H9 (cell line): ENCODE measurements at regions not wholly inside any gene's neighbourhood (a gene's known extent, or its start where the extent isn't known, plus 50 kb on each side); places are given as distances from the start of the nearest gene placed in this dataset.

ENCODE experiments used
- DNase-seq: peaks from one replicate; pipeline ENCODE4 v3.0.0-alpha.2; 2017
- H2AFZ ChIP-seq: one replicate; pipeline ENCODE4 v1.6.1; 2013; ENCODE audit warnings: mild to moderate bottlenecking, low read length, control low read depth, moderate library complexity
- H2AK5ac ChIP-seq: 2 replicates; pipeline ENCODE4 v1.6.1; 2013; ENCODE audit warnings: low read length, control low read depth, mixed read lengths; ENCODE audit not compliant: insufficient read length
- H2BK120ac ChIP-seq: one replicate; pipeline ENCODE4 v1.6.1; 2013; ENCODE audit warnings: low read depth, mild to moderate bottlenecking, low read length, control low read depth, inconsistent platforms; ENCODE audit not compliant: poor library complexity, severe bottlenecking
- H2BK12ac ChIP-seq: 2 replicates; pipeline ENCODE4 v1.6.1; 2013; ENCODE audit warnings: low read length, control low read depth, mixed read lengths, low read depth; ENCODE audit not compliant: insufficient read length
- H2BK15ac ChIP-seq: 2 replicates; pipeline ENCODE4 v1.6.1; 2013; ENCODE audit warnings: low read depth, low read length, control low read depth
- H2BK20ac ChIP-seq: one replicate; pipeline ENCODE4 v1.6.1; 2013; ENCODE audit warnings: low read depth, mild to moderate bottlenecking, low read length, control low read depth, inconsistent platforms; ENCODE audit not compliant: poor library complexity, severe bottlenecking
- H2BK5ac ChIP-seq: 2 replicates; pipeline ENCODE4 v1.6.1; 2013; ENCODE audit warnings: low read length, control low read depth, mixed read lengths; ENCODE audit not compliant: insufficient read length
- H3K14ac ChIP-seq: 2 replicates; pipeline ENCODE4 v1.6.1; 2013; ENCODE audit warnings: low read length, control low read depth; ENCODE audit not compliant: insufficient read depth
- H3K18ac ChIP-seq: 2 replicates; pipeline ENCODE4 v1.6.1; 2013; ENCODE audit warnings: low read depth, mild to moderate bottlenecking, mixed read lengths, low read length, control low read depth; ENCODE audit not compliant: insufficient read length
- H3K23ac ChIP-seq: 2 replicates; pipeline ENCODE4 v1.6.1; 2013; ENCODE audit warnings: low read length, control low read depth, mixed read lengths, low read depth; ENCODE audit not compliant: insufficient read length
- H3K23me2 ChIP-seq: 2 replicates; pipeline ENCODE4 v1.6.1; 2013; ENCODE audit warnings: low read depth, mild to moderate bottlenecking, mixed read lengths, low read length, control low read depth; ENCODE audit not compliant: insufficient read length, poor library complexity, severe bottlenecking
- H3K27ac ChIP-seq: 2 replicates; pipeline ENCODE4 v1.5.1; 2013; ENCODE audit warnings: low read length, control low read depth, mixed read lengths, low read depth; ENCODE audit not compliant: insufficient read length
- H3K27me3 ChIP-seq: 2 replicates; pipeline ENCODE4 v1.6.1; 2013; ENCODE audit warnings: low read length, control low read depth, inconsistent platforms; ENCODE audit not compliant: insufficient read depth
- H3K4ac ChIP-seq: 2 replicates; pipeline ENCODE4 v1.6.1; 2013; ENCODE audit warnings: low read depth, mild to moderate bottlenecking, control low read depth, inconsistent platforms, low read length, moderate library complexity
- H3K4me1 ChIP-seq: 2 replicates; pipeline ENCODE4 v1.6.1; 2013; ENCODE audit warnings: low read length, control low read depth, inconsistent platforms; ENCODE audit not compliant: insufficient read depth
- H3K4me2 ChIP-seq: 2 replicates; pipeline ENCODE4 v1.6.1; 2013; ENCODE audit warnings: low read length, control low read depth, mixed read lengths; ENCODE audit not compliant: insufficient read length, insufficient read depth
- H3K56ac ChIP-seq: 2 replicates; pipeline ENCODE4 v1.6.1; 2013; ENCODE audit warnings: low read depth, mild to moderate bottlenecking, mixed read lengths, low read length, control low read depth; ENCODE audit not compliant: insufficient read length
- H3K79me1 ChIP-seq: 2 replicates; pipeline ENCODE4 v1.6.1; 2013; ENCODE audit warnings: low read depth, mild to moderate bottlenecking, moderate library complexity, low read length, control low read depth, inconsistent platforms; ENCODE audit not compliant: insufficient read depth, poor library complexity, severe bottlenecking
- H3K79me2 ChIP-seq: 2 replicates; pipeline ENCODE4 v1.6.1; 2013; ENCODE audit warnings: low read length, control low read depth, inconsistent platforms; ENCODE audit not compliant: insufficient read depth
- H3K9ac ChIP-seq: 2 replicates; pipeline ENCODE4 v1.6.1; 2013; ENCODE audit warnings: low read length, control low read depth, mixed read lengths; ENCODE audit not compliant: insufficient read length; ENCODE audit errors: extremely low read depth
- H3K9me3 ChIP-seq: one replicate; pipeline ENCODE4 v1.6.1; 2013; ENCODE audit warnings: low read depth, low read length, inconsistent platforms; ENCODE audit not compliant: control insufficient read depth
- H3T11ph ChIP-seq: one replicate; pipeline ENCODE4 v1.6.1; 2013; ENCODE audit warnings: mild to moderate bottlenecking, low read length, control low read depth, inconsistent platforms
- H4K20me1 ChIP-seq: one replicate; pipeline ENCODE4 v1.6.1; 2013; ENCODE audit not compliant: control insufficient read depth, insufficient read length, insufficient read depth
- H4K5ac ChIP-seq: 2 replicates; pipeline ENCODE4 v1.6.1; 2013; ENCODE audit warnings: low read depth, mild to moderate bottlenecking, mixed read lengths, low read length, control low read depth; ENCODE audit not compliant: insufficient read length
- H4K8ac ChIP-seq: replicated peaks from 2 replicates; pipeline ENCODE4 v1.6.1; 2013; ENCODE audit warnings: low read length, control low read depth, mixed read lengths, low read depth; ENCODE audit not compliant: insufficient read length
- H4K91ac ChIP-seq: 2 replicates; pipeline ENCODE4 v1.6.1; 2013; ENCODE audit warnings: low read depth, mild to moderate bottlenecking, moderate library complexity, mixed read lengths, low read length, control low read depth; ENCODE audit not compliant: insufficient read length
- H3K27ac Mint-ChIP-seq, 3 experiments: 2 replicates in 2 of 3; 3 replicates in 1 of 3; pipeline ENCODE4 v1.8.0; 2020 to 2021; ENCODE audit warnings: mixed read lengths in 3 of 3, mild to moderate bottlenecking in 1 of 3, moderate library complexity in 1 of 3
- H3K27me3 Mint-ChIP-seq: 2 replicates; pipeline ENCODE4 v1.8.0; 2021; ENCODE audit warnings: low read depth, mild to moderate bottlenecking, moderate library complexity, mixed read lengths
- H3K36me3 Mint-ChIP-seq, 3 experiments: 2 replicates in 2 of 3; 3 replicates in 1 of 3; pipeline ENCODE4 v1.8.0; 2020 to 2021; ENCODE audit warnings: low read depth in 3 of 3, mixed read lengths in 3 of 3; ENCODE audit not compliant: insufficient read depth in 1 of 3
- H3K4me1 Mint-ChIP-seq, 2 experiments: 2 replicates each; pipeline ENCODE4 v1.8.0; 2020; ENCODE audit warnings: mixed read lengths in 2 of 2
- H3K4me3 Mint-ChIP-seq, 2 experiments: 2 replicates in 1 of 2; 3 replicates in 1 of 2; pipeline ENCODE4 v1.8.0; 2020 to 2021; ENCODE audit warnings: mild to moderate bottlenecking in 2 of 2, mixed read lengths in 2 of 2, moderate library complexity in 1 of 2
- H3K9me3 Mint-ChIP-seq, 2 experiments: 2 replicates in 1 of 2; 3 replicates in 1 of 2; pipeline ENCODE4 v1.8.0; 2020; ENCODE audit warnings: mild to moderate bottlenecking in 2 of 2, mixed read lengths in 2 of 2, moderate library complexity in 1 of 2
- CTCF ChIP-seq: fragments of 200-600 bp; sonication (generic); conservative IDR thresholded peaks from 3 replicates; pipeline ENCODE4 v1.8.0; 2021; ENCODE audit warnings: antibody characterized with exemption, mild to moderate bottlenecking
- WGBS: extraction: QIAGEN DNeasy Blood & Tissue Kit; methylation state at CpG from one replicate; pipeline ENCODE4 v1.1.7; 2013; ENCODE audit warnings: missing lambda C conversion rate, low lambda C conversion rate, mixed read lengths; ENCODE audit not compliant: insufficient read length; ENCODE audit errors: extremely low coverage; 5-methylcytosine and 5-hydroxymethylcytosine counted together

DNA sequence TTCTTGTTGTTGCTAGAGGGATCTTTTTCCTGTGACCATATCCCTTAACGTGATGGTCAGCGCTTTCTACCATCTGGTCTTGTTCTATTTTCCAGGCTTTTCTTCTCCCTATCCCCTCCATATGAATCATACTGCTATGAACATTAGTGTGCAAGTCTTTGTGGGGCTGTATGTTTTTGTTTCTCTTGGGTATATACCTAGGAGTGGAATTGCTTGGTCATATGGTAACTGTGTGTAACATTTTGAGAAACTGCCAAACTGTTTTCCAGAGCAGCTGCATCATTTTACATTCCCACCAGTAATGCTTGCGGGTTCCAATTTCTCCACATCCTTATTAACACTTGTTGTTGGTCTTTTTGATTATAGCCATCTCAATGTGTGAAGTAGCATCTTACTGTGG lies 121.4 kb downstream of the SPRY1 start:
- H3K56ac ChIP-seq, result no peak overlapping the region
- Mint-ChIP-seq H3K4me3 (no peak overlapping the region), H3K27ac (peak overlapping the region in 1 of 3 experiments; percentile 52; a peak in 1 of 7 replicates), H3K9me3 (no peaks in the 10 kb centered on the region), H3K27me3 (no peaks in the 10 kb centered on the region), H3K36me3 (no peaks in the 10 kb centered on the region), H3K4me1 (peaks cover 9 to 12% of the 10 kb centered on the region in 2 experiments)
- no peaks in the 10 kb centered on the region for H3K27me3 ChIP-seq
- no peak overlapping the region for H2BK120ac ChIP-seq
- DNase-seq, result no peak
- H2AFZ ChIP-seq, result no peak overlapping the region
- no CpG with 5 or more reads among the region's 3 CpGs for WGBS
- H2BK5ac ChIP-seq, result no peak overlapping the region
- no peak overlapping the region for H3K4me2 ChIP-seq
- no peak overlapping the region for H3K18ac ChIP-seq
- no peak overlapping the region for H3K23ac ChIP-seq
- H3K4ac ChIP-seq, result no peak overlapping the region
- H3K9me3 ChIP-seq, result no peaks in the 10 kb centered on the region
- H3K14ac ChIP-seq, result no peak overlapping the region
- no peak overlapping the region for H4K8ac ChIP-seq
- no peaks in the 10 kb centered on the region for H3K23me2 ChIP-seq
- no peak overlapping the region for H4K91ac ChIP-seq
- no peak overlapping the region for H2BK12ac ChIP-seq
- no peak overlapping the region for H3K9ac ChIP-seq
- no peaks in the 10 kb centered on the region for H4K20me1 ChIP-seq
- H3K27ac ChIP-seq, result no peak overlapping the region
- no peaks in the 10 kb centered on the region for H3K79me1 ChIP-seq
- H3T11ph ChIP-seq, result no peak overlapping the region
- H3K4me1 ChIP-seq, result no peaks in the 10 kb centered on the region
- no peak overlapping the region for H2BK20ac ChIP-seq
- TF ChIP-seq CTCF, result no peak
- H2BK15ac ChIP-seq, result no peak overlapping the region
- H2AK5ac ChIP-seq, result no peak overlapping the region
- no peak overlapping the region for H4K5ac ChIP-seq
- H3K79me2 ChIP-seq, result no peaks in the 10 kb centered on the region
